Fibroblast of villous mesenchyme (primary cell): ENCODE measurements at regions not wholly inside any gene's neighbourhood (a gene's known extent, or its start where the extent isn't known, plus 50 kb on each side); places are given as distances from the start of the nearest gene placed in this dataset.
"Not testable (repeated sequence)": the region's sequence is repeated elsewhere in the genome, so short reads cannot be mapped to it uniquely, and the experiment has no call there.

ENCODE experiments used
- DNase-seq: peaks from one replicate; pipeline ENCODE4 v3.0.0-alpha.2; 2010; ENCODE audit warnings: low read depth
- H3K4me3 ChIP-seq: 2 replicates; pipeline ENCODE4 v1.5.1; 2011; ENCODE audit warnings: low read depth, mild to moderate bottlenecking, low read length
- TF ChIP-seq, protein P1 (sequence below): IDR thresholded peaks from 2 replicates; pipeline ENCODE4 v1.5.1; 2012; ENCODE audit warnings: low read depth, mild to moderate bottlenecking, low read length; ENCODE audit not compliant: insufficient read depth

DNA sequence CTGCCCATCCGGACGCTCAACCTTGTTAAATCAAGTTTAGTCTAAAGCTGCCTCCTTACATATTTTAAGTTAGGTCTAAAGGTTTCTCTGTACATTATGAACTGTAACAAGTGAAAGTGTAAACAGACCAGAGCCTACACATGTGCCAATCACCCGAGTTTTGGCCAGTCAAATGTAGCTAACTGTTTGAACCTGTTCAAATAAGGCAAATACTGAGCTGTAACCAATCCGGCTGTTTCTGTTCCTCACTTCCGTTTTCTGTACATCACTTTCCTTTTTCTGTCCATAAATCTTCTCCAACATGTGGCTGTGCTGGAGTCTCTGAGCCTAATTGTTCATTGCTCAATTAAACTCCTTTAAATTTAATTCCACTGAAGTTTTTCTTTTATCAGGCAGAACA, 113.3 kb upstream of the SHISA3 start:
- no peak overlapping the region for H3K4me3 ChIP-seq
- TF ChIP-seq, protein P1, sequence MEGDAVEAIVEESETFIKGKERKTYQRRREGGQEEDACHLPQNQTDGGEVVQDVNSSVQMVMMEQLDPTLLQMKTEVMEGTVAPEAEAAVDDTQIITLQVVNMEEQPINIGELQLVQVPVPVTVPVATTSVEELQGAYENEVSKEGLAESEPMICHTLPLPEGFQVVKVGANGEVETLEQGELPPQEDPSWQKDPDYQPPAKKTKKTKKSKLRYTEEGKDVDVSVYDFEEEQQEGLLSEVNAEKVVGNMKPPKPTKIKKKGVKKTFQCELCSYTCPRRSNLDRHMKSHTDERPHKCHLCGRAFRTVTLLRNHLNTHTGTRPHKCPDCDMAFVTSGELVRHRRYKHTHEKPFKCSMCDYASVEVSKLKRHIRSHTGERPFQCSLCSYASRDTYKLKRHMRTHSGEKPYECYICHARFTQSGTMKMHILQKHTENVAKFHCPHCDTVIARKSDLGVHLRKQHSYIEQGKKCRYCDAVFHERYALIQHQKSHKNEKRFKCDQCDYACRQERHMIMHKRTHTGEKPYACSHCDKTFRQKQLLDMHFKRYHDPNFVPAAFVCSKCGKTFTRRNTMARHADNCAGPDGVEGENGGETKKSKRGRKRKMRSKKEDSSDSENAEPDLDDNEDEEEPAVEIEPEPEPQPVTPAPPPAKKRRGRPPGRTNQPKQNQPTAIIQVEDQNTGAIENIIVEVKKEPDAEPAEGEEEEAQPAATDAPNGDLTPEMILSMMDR: no peak
- no peak for DNase-seq

DNA sequence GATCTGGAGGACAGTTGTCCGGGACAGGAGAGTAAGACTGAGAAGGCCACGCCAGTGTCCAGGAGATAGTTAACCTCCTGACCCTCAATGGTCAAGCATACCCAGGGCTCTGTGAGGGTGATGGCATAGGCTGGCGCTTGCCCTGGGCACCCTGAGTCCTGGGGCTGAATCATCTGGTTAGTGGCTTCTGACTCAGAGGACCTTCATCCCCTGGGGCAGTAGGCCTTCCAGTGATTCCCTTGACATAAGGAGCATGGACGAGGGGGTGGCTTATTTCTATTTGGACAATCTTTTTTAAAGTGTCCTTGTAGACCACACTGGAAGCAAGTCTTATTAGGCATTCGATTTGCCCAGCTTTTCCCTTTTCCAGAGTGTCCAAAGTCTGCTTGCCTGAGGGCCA, 108.4 kb upstream of the SHISA3 start:
- not testable (repeated sequence) for H3K4me3 ChIP-seq, DNase-seq

DNA sequence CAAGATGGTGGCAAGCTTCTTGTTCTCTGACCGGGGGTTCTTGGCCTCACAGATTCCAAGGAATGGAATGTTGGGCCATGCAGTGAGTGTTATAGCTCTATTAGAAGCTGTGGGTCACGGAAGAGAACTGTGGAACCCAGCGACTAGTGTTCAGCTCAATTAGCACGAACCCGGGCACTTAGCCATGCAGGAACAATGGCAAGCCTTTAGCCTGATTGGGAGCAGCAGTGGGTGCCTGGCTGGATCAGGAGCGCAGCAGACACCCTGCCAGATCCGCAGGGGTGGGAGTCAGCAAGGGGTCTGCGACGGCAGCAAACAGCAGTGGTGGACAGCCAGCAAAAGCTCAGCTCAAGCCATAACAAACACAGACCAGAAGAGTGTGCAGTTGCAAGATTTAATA, 105.1 kb upstream of the SHISA3 start:
- not testable (repeated sequence) for H3K4me3 ChIP-seq, DNase-seq

DNA sequence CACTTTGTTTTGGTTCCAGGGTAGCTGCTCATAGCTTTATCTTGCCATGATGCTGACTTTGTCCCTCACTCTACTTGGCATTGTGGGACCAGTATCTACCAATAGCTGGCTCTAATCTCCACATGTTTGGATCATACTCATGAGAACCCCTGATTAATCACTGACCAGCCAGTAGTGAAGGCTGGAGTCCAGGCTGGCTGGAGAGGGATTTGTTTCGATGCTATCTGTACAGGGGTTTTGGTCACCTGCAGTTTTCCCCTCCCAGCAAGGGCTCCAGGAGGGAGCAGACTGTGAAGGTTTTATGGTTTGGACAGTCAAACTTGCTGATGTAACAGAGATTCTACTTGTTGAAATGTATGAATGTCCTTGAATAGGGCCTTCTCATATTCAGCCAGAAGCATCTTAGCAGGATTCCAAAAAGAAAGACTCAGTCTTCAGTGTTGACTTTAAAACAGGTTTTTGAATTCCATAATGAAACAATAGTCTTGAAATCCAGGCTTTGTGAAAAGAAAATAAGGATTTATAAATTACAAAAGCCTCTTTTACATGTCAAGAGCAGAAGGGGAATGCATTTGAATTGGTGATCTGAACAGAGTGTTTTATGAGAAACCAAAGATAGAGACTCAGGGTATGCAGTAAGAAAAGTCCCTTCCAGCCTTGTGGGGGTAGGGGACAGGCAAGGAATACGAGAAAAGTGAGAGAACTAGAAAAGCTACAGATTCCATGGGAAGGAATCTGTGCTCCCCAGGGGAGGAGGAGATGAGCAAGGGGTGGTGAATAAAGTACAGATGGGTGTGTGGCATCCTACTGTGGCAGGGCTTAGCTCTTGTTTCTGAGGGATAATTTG, 103.1 kb upstream of the SHISA3 start:
- no peak for DNase-seq

DNA sequence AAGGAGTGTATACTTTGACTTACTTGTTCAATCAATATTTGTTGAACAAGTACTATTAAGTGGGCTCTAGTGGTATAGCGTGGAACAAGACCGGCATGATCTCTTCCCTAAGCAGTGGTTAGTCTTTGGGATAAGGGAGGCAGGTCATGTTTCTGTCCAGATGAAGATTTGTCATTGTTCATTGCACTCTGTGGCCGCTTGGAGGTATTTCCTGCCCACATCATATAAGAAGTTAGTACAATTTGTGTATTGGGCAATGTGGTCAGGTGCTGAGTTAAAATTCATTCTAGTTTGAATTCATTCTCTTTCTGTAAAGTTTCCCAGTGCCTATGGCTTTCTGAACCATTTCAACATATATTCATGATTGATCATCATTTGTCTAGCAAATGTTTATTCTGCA, 101.1 kb upstream of the SHISA3 start:
- no peak overlapping the region for H3K4me3 ChIP-seq
- DNase-seq: no peak
- TF ChIP-seq, protein P1: no peak

More for the DNA sequence above, 103.1 kb upstream of the SHISA3 start:
- no peak overlapping the region for H3K4me3 ChIP-seq
- TF ChIP-seq, protein P1: no peak

DNA sequence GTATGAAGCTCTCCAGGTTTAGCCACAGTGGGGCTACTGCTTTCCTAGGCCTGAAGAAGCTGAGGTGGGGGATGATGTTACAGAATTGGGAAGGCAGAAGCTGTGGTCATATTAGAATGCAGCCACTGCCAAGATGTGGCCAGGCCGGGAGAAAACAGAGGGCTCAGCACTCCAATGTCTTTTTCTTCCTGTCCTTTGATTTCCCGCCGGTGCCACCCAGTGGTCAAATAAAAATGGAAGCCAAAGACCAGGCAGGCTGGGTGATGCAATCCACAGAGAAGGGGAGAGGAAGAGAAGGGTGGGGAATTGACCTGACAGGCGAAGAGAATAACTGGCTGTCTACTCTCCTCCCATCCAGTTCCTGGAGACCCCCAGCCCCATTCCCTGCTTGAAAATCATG, 94.9 kb upstream of the SHISA3 start:
- TF ChIP-seq, protein P1: peak; percentile 32
- H3K4me3 ChIP-seq: no peak overlapping the region
- peak; percentile 8 for DNase-seq

DNA sequence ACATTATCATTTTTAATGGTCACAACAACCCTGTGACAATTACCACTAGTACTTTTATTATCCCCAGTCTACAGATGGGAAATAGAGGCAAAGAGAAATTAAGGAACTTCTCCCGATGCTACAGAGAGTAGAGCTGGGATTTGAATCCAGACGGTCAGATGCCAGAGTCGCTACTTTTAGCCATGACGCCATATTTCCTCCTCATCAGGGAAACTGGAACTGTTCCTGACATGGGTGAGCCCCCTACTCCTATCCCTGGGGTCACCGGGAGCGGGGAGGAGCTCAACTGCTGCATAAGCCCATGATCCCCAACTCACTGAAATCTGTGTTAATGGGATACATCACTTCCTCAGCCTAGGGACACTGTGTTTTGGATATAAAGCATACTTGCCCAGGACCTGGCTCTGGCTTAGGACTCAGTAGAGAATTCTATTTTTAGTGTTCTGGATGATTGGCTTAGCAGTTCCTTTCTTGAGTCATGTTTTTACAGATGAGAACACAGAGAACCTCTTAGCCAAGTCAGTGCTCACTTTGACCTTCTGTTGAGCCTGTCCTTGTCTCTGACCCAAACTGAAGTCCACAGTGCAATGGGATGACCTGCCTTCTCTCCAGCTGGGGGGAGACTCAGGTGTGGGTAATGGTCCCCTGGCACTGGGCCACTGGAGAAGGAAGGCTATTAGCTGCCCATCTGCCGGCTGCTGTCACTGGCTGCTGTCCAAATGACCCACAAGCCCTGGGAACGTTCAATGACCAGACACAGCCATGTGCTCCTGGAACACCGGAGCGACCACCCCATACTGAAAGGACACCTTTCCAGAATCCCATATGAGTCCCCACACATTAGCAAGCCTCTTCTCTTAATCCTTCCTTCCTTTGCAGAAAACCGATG, 90.8 kb upstream of the SHISA3 start:
- TF ChIP-seq, protein P1: no peak
- no peak for DNase-seq
- H3K4me3 ChIP-seq: no peak overlapping the region
